ENCODE measurements at regions not wholly inside any gene's neighbourhood (a gene's known extent, or its start where the extent isn't known, plus 50 kb on each side); places are given as distances from the start of the nearest gene placed in this dataset.

- H3K4me1 ChIP-seq (ENCODE audit: insufficient read depth) = no peaks in the 10 kb centered on the region
- WGBS = 90% methylated on average over 35 of the region's 35 CpGs
- DNase-seq (ENCODE audit: extremely low spot score) = no peak
- H3K4me3 ChIP-seq (ENCODE audit: low read depth, low read length) = no peak overlapping the region
- no peak overlapping the region for H3K27ac ChIP-seq (ENCODE audit: low read depth)
- H3K36me3 ChIP-seq (ENCODE audit: insufficient read depth) = no peaks in the 10 kb centered on the region
Observed at GRCh38 chr13:109880371-109881346, 94.3 kb upstream of the IRS2 start.

GRCh38 chr13:109879338-109879737, 93.0 kb upstream of the IRS2 start:
- no peak overlapping the region for H3K27ac ChIP-seq (ENCODE audit: low read depth)
- no peak overlapping the region for H3K4me3 ChIP-seq (ENCODE audit: low read depth, low read length)
- no peaks in the 10 kb centered on the region for H3K36me3 ChIP-seq (ENCODE audit: insufficient read depth)
- H3K4me1 ChIP-seq (ENCODE audit: insufficient read depth) = no peaks in the 10 kb centered on the region
- WGBS = 93% methylated on average over 6 of the region's 6 CpGs
- DNase-seq (ENCODE audit: extremely low spot score) = no peak

GRCh38 chr13:109877809-109878208, 91.4 kb upstream of the IRS2 start:
- Histone ChIP-seq H3K36me3 (ENCODE audit: insufficient read depth) (no peaks in the 10 kb centered on the region), H3K27ac (ENCODE audit: low read depth) (no peak overlapping the region), H3K4me1 (ENCODE audit: insufficient read depth) (no peaks in the 10 kb centered on the region), H3K4me3 (ENCODE audit: low read depth, low read length) (no peak overlapping the region)
- 94% methylated on average over 7 of the region's 7 CpGs for WGBS
- no peak for DNase-seq (ENCODE audit: extremely low spot score)

- no peak overlapping the region for H3K4me3 ChIP-seq (ENCODE audit: low read depth, low read length)
- H3K36me3 ChIP-seq (ENCODE audit: insufficient read depth) = no peaks in the 10 kb centered on the region
- no peak overlapping the region for H3K27ac ChIP-seq (ENCODE audit: low read depth)
- no peak for DNase-seq (ENCODE audit: extremely low spot score)
- WGBS = 92% methylated on average over 4 of the region's 4 CpGs
- H3K4me1 ChIP-seq (ENCODE audit: insufficient read depth) = no peaks in the 10 kb centered on the region
Observed at GRCh38 chr13:109875746-109876145, 89.4 kb upstream of the IRS2 start.

- Histone ChIP-seq H3K27ac (ENCODE audit: low read depth) (no peak overlapping the region), H3K4me3 (ENCODE audit: low read depth, low read length) (no peak overlapping the region), H3K36me3 (ENCODE audit: insufficient read depth) (no peaks in the 10 kb centered on the region), H3K4me1 (ENCODE audit: insufficient read depth) (no peaks in the 10 kb centered on the region)
- no peak for DNase-seq (ENCODE audit: extremely low spot score)
- WGBS = 46% methylated on average over 6 of the region's 6 CpGs
Observed at GRCh38 chr13:109874484-109875454, 88.4 kb upstream of the IRS2 start.

GRCh38 chr13:109873351-109874123, 87.2 kb upstream of the IRS2 start:
- no peak for DNase-seq (ENCODE audit: extremely low spot score)
- Histone ChIP-seq H3K36me3 (ENCODE audit: insufficient read depth) (no peaks in the 10 kb centered on the region), H3K4me1 (ENCODE audit: insufficient read depth) (no peaks in the 10 kb centered on the region), H3K27ac (ENCODE audit: low read depth) (no peak overlapping the region), H3K4me3 (ENCODE audit: low read depth, low read length) (no peak overlapping the region)
- WGBS = 91% methylated on average over 17 of the region's 17 CpGs

- H3K36me3 ChIP-seq (ENCODE audit: insufficient read depth) = no peaks in the 10 kb centered on the region
- WGBS = 98% methylated on average over 1 of the region's 1 CpG
- DNase-seq (ENCODE audit: extremely low spot score) = no peak
- H3K4me1 ChIP-seq (ENCODE audit: insufficient read depth) = no peaks in the 10 kb centered on the region
- H3K4me3 ChIP-seq (ENCODE audit: low read depth, low read length) = no peak overlapping the region
- no peak overlapping the region for H3K27ac ChIP-seq (ENCODE audit: low read depth)
Observed at GRCh38 chr13:109872864-109873263, 86.5 kb upstream of the IRS2 start.

GRCh38 chr13:109870696-109871370, 84.5 kb upstream of the IRS2 start:
- DNase-seq (ENCODE audit: extremely low spot score) = no peak
- Histone ChIP-seq H3K4me1 (ENCODE audit: insufficient read depth) (no peaks in the 10 kb centered on the region), H3K36me3 (ENCODE audit: insufficient read depth) (no peaks in the 10 kb centered on the region), H3K4me3 (ENCODE audit: low read depth, low read length) (no peak overlapping the region), H3K27ac (ENCODE audit: low read depth) (no peak overlapping the region)
- 95% methylated on average over 9 of the region's 9 CpGs for WGBS

GRCh38 chr13:109870274-109870673, 83.9 kb upstream of the IRS2 start:
- Histone ChIP-seq H3K4me1 (ENCODE audit: insufficient read depth) (no peaks in the 10 kb centered on the region), H3K4me3 (ENCODE audit: low read depth, low read length) (no peak overlapping the region), H3K36me3 (ENCODE audit: insufficient read depth) (no peaks in the 10 kb centered on the region), H3K27ac (ENCODE audit: low read depth) (no peak overlapping the region)
- DNase-seq (ENCODE audit: extremely low spot score) = no peak
- WGBS = 87% methylated on average over 6 of the region's 6 CpGs

GRCh38 chr13:109869312-109870237, 83.2 kb upstream of the IRS2 start:
- DNase-seq (ENCODE audit: extremely low spot score) = peak; percentile 59
- WGBS = 22% methylated on average over 43 of the region's 43 CpGs
- Histone ChIP-seq H3K27ac (ENCODE audit: low read depth) (no peak overlapping the region), H3K4me1 (ENCODE audit: insufficient read depth) (no peaks in the 10 kb centered on the region), H3K36me3 (ENCODE audit: insufficient read depth) (no peaks in the 10 kb centered on the region), H3K4me3 (ENCODE audit: low read depth, low read length) (peak overlapping the region; percentile 18)

GRCh38 chr13:109868578-109869311, 82.4 kb upstream of the IRS2 start:
- no peak overlapping the region for H3K27ac ChIP-seq (ENCODE audit: low read depth)
- no peaks in the 10 kb centered on the region for H3K36me3 ChIP-seq (ENCODE audit: insufficient read depth)
- no peaks in the 10 kb centered on the region for H3K4me1 ChIP-seq (ENCODE audit: insufficient read depth)
- no peak for DNase-seq (ENCODE audit: extremely low spot score)
- 68% methylated on average over 3 of the region's 3 CpGs for WGBS
- no peak overlapping the region for H3K4me3 ChIP-seq (ENCODE audit: low read depth, low read length)

Data from urinary bladder (tissue), 3 donors.